GM12801 (cell line): ENCODE measurements at regions not wholly inside any gene's neighbourhood (a gene's known extent, or its start where the extent isn't known, plus 50 kb on each side); places are given as distances from the start of the nearest gene placed in this dataset.

Source experiments
- CTCF ChIP-seq: IDR thresholded peaks from one replicate; pipeline ENCODE4 v1.5.1; 2011; ENCODE audit warnings: control low read depth; ENCODE audit not compliant: insufficient read length; ENCODE audit errors: extremely low read depth

- TF ChIP-seq CTCF = no peak
Observed at GRCh38 chr10:53209944-53210611, 437.5 kb upstream of the MBL2 start.

- TF ChIP-seq CTCF = no peak
Observed at GRCh38 chr10:53183733-53184132, 411.1 kb upstream of the MBL2 start.

DNA sequence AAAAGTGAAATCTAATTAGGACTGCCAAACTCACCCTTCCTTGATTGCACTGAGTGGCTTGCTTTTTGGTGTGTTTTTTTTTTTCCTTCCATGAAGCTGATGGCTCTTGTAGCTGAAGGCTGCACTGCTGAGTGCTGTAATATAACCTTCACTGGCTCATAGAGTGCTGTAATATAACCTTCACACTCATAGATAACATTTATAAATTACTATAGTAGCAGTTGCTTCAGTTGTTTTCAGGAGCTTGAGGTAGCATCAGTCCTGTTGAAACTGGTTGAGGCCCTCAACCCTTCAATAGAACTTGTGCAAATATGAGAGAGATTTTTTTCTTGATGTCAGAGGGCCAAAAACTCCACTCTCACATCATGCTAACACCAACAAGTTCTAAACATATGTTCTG lies 404.9 kb upstream of the MBL2 start:
- no peak for TF ChIP-seq CTCF

DNA sequence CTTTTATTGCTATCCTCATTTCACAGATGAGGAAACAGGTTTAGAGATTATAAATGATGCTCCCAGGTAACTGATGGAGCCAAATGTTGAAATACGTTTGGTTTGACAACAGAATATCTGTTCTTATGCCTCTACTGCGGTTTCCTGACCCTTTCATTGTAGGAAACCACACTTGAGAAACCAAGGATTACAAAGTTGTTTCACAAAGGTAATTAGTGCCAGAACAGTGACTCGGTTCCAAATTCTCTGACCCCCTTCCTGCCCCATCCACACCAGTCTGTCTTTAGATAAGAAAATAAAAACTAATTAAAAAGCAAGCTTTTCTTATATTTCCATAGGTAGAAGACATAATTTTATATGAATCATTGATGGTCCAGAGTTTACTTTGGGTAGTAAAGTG lies 393.7 kb upstream of the MBL2 start:
- TF ChIP-seq CTCF = no peak

- TF ChIP-seq CTCF = no peak
Observed at GRCh38 chr10:53162856-53163255, 390.3 kb upstream of the MBL2 start.

DNA sequence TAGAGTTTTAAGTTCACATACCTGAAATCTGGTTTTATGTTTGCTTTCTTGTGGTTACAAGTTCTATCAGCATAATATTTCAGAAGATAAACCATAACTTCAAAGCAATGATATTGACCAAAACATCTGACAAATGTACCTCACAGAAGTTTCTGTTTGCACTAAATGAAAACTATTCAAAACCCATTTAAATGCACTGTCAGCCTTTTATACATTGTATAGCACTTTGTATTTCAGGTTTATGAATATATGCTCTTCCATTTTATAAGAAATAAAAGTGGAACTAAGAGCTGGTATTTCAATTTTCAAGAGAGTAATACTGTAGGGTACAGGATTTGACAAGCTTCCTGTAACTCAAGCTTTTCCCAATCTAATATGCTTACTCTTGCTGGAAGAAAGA lies 388.6 kb upstream of the MBL2 start:
- no peak for TF ChIP-seq CTCF

DNA sequence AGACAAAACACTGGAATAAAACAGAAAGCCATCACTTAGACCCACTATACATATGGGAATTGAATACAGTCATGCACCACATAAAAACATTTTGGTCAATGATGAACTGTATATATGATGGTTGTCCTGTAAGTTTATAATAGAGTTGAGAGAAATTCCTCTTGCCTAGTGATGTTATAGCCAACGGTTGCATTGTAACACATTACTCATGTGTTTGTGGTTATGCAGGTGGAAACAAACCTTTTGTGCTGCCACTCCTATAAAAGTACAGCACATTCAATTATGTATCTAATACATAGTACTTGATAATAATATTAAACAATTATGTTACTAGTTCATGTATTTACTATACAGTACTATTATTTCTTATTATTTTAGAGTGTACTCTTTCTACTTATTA lies 381.2 kb upstream of the MBL2 start:
- TF ChIP-seq CTCF = no peak

GRCh38 chr10:53140506-53140905 lies 367.9 kb upstream of the MBL2 start:
- no peak for TF ChIP-seq CTCF
